ENCODE measurements at regions not wholly inside any gene's neighbourhood (a gene's known extent, or its start where the extent isn't known, plus 50 kb on each side); places are given as distances from the start of the nearest gene placed in this dataset.

- no peak for TF ChIP-seq RAD21 (IDR thresholded peaks at IDR 0.05; ENCODE audit: low read depth)
- no peak for TF ChIP-seq USF1 (IDR thresholded peaks at IDR 0.05)
- TF ChIP-seq, protein P1, sequence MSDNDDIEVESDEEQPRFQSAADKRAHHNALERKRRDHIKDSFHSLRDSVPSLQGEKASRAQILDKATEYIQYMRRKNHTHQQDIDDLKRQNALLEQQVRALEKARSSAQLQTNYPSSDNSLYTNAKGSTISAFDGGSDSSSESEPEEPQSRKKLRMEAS (IDR thresholded peaks at IDR 0.05), result no peak
- no peak for TF ChIP-seq TCF12 (IDR thresholded peaks at IDR 0.05; ENCODE audit: low read depth)
- TF ChIP-seq YY1 (IDR thresholded peaks at IDR 0.05; ENCODE audit: low read depth), result no peak
- TF ChIP-seq EGR1 (IDR thresholded peaks at IDR 0.05), result no peak
- no peak for TF ChIP-seq REST (IDR thresholded peaks at IDR 0.05; ENCODE audit: low read depth)
- no peak for TF ChIP-seq CREB1 (IDR thresholded peaks at IDR 0.05; ENCODE audit: low read depth)
- TF ChIP-seq FOXM1 (IDR thresholded peaks at IDR 0.05; ENCODE audit: borderline replicate concordance, low read depth), result no peak
- no peak for TF ChIP-seq TEAD4 (IDR thresholded peaks at IDR 0.05)
- no peak for TF ChIP-seq ZBTB7A (IDR thresholded peaks at IDR 0.05; ENCODE audit: low read depth)
- no peak for TF ChIP-seq EP300 (IDR thresholded peaks at IDR 0.05; ENCODE audit: borderline replicate concordance)
- TF ChIP-seq CEBPB (IDR thresholded peaks at IDR 0.05), result no peak
- TF ChIP-seq NFIC (IDR thresholded peaks at IDR 0.05), result no peak
Observed at GRCh38 chr5:33198836-33199235, 241.9 kb upstream of the TARS1 start.
